K562 (cell line): ENCODE measurements at regions not wholly inside any gene's neighbourhood (a gene's known extent, or its start where the extent isn't known, plus 50 kb on each side); places are given as distances from the start of the nearest gene placed in this dataset.

Experiments used
- BHLHE40 ChIP-seq: IDR thresholded peaks from 2 replicates; pipeline ENCODE4 v1.6.1; 2011; ENCODE audit warnings: low read length, improper control_type of control experiment
- ELF4 ChIP-seq: fragments of 450-650 bp; formaldehyde crosslinking; IDR thresholded peaks from 2 replicates; pipeline ENCODE4 v1.4.0; 2022; ENCODE audit warnings: missing genetic modification characterization
- NFIC ChIP-seq: fragments of 450-650 bp; IDR thresholded peaks from 2 replicates; pipeline ENCODE4 v1.6.1; 2017; ENCODE audit warnings: mild to moderate bottlenecking, inconsistent platforms
- SP1 ChIP-seq: sonication (generic); formaldehyde crosslinking; IDR thresholded peaks from 2 replicates; pipeline ENCODE4 v1.8.1; 2022; ENCODE audit warnings: mild to moderate bottlenecking, missing genetic modification reagents
- SP2 ChIP-seq: IDR thresholded peaks from 2 replicates; pipeline ENCODE4 v1.6.1; 2011; ENCODE audit warnings: mild to moderate bottlenecking, low read depth, low read length, moderate library complexity; ENCODE audit not compliant: poor library complexity, severe bottlenecking; ENCODE audit errors: extremely low read depth
- TARDBP ChIP-seq: fragments of 450-650 bp; IDR thresholded peaks from 2 replicates; pipeline ENCODE4 v1.6.1; 2016
- YY1 ChIP-seq, 3 experiments: IDR thresholded peaks; 2 replicates each; pipeline ENCODE4 v1.6.1; 2011; ENCODE audit warnings: low read length in 2 of 3, mild to moderate bottlenecking in 2 of 3, moderate library complexity in 2 of 3, borderline replicate concordance in 1 of 3, control low read depth in 1 of 3, low read depth in 1 of 3; ENCODE audit not compliant: insufficient read depth in 3 of 3, insufficient replicate concordance in 2 of 3, control insufficient read depth in 1 of 3, insufficient read length in 1 of 3; ENCODE audit errors: extremely low read depth in 1 of 3
- TF ChIP-seq, protein P1 (sequence below): sonication (generic); formaldehyde crosslinking; IDR thresholded peaks from 2 replicates; pipeline ENCODE4 v1.8.1; 2022; ENCODE audit warnings: missing genetic modification reagents
- TF ChIP-seq, protein P2 (sequence below), 3 experiments: IDR thresholded peaks in 2 of 3; conservative IDR thresholded peaks in 1 of 3; 2 replicates each; pipeline ENCODE4 v1.5.1; 2011 to 2012; ENCODE audit warnings: low read length in 3 of 3, mild to moderate bottlenecking in 3 of 3, control low read depth in 2 of 3, improper control_type of control experiment in 1 of 3, inconsistent platforms in 1 of 3, low read depth in 1 of 3, mixed read lengths in 1 of 3, moderate library complexity in 1 of 3; ENCODE audit not compliant: insufficient read depth in 2 of 3
- TF ChIP-seq, protein P3 (sequence below), 2 experiments: fragments of 450-650 bp in 1 of 2; sonication (generic) in 1 of 2; formaldehyde crosslinking; conservative IDR thresholded peaks; 2 replicates each; pipeline versions ENCODE4 v1.4.0 to v1.8.1; 2020 to 2022; ENCODE audit warnings: mild to moderate bottlenecking in 1 of 2, missing genetic modification reagents in 1 of 2
- TF ChIP-seq, protein P4 (sequence below): sonication (generic); formaldehyde crosslinking; IDR thresholded peaks from 2 replicates; pipeline ENCODE4 v1.8.1; 2023; ENCODE audit warnings: mild to moderate bottlenecking, missing genetic modification reagents

DNA sequence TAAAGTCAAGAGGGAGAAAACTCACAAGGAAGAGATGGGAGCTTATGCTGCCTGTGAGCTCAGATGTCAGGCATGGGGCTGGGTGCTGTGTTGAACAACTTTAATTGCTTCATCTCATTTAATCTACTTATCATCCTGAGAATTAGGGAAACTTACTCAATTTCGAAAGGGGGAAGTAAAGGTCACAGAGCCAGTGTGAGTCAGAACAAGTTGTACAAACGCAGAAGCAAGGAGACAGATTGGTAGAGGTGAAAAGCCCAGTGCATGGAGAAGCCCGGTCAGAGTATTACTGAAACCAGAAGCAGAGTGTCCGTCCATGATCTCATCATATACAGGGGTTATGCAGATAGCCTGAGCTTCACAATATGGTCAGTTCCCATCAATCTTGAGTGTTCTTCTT is 281.1 kb upstream of the POU3F3 start:
- TF ChIP-seq, protein P1, sequence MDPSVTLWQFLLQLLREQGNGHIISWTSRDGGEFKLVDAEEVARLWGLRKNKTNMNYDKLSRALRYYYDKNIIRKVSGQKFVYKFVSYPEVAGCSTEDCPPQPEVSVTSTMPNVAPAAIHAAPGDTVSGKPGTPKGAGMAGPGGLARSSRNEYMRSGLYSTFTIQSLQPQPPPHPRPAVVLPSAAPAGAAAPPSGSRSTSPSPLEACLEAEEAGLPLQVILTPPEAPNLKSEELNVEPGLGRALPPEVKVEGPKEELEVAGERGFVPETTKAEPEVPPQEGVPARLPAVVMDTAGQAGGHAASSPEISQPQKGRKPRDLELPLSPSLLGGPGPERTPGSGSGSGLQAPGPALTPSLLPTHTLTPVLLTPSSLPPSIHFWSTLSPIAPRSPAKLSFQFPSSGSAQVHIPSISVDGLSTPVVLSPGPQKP (CRISPR knock-in tag): no peak
- TF ChIP-seq TARDBP (no peak), NFIC (no peak), ELF4 (CRISPR knock-in tag) (no peak), BHLHE40 (no peak), SP1 (no peak), YY1 (IDR thresholded peaks at IDR 0.05; ENCODE audit: borderline replicate concordance in 1 of 3, control insufficient read depth in 1 of 3, extremely low read depth in 1 of 3, insufficient read depth in 3 of 3, insufficient read length in 1 of 3, insufficient replicate concordance in 2 of 3, low read depth in 1 of 3, low read length in 2 of 3) (no peak), SP2 (no peak)
- TF ChIP-seq, protein P2, sequence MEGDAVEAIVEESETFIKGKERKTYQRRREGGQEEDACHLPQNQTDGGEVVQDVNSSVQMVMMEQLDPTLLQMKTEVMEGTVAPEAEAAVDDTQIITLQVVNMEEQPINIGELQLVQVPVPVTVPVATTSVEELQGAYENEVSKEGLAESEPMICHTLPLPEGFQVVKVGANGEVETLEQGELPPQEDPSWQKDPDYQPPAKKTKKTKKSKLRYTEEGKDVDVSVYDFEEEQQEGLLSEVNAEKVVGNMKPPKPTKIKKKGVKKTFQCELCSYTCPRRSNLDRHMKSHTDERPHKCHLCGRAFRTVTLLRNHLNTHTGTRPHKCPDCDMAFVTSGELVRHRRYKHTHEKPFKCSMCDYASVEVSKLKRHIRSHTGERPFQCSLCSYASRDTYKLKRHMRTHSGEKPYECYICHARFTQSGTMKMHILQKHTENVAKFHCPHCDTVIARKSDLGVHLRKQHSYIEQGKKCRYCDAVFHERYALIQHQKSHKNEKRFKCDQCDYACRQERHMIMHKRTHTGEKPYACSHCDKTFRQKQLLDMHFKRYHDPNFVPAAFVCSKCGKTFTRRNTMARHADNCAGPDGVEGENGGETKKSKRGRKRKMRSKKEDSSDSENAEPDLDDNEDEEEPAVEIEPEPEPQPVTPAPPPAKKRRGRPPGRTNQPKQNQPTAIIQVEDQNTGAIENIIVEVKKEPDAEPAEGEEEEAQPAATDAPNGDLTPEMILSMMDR (IDR thresholded peaks at IDR 0.05 in 2 of 3, conservative IDR thresholded peaks at IDR 0.05 in 1 of 3; ENCODE audit: insufficient read depth in 2 of 3, low read depth in 1 of 3, low read length in 3 of 3): no peak
- TF ChIP-seq, protein P3, sequence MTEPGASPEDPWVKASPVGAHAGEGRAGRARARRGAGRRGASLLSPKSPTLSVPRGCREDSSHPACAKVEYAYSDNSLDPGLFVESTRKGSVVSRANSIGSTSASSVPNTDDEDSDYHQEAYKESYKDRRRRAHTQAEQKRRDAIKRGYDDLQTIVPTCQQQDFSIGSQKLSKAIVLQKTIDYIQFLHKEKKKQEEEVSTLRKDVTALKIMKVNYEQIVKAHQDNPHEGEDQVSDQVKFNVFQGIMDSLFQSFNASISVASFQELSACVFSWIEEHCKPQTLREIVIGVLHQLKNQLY (CRISPR knock-in tag; conservative IDR thresholded peaks at IDR 0.05): no peak
- TF ChIP-seq, protein P4, sequence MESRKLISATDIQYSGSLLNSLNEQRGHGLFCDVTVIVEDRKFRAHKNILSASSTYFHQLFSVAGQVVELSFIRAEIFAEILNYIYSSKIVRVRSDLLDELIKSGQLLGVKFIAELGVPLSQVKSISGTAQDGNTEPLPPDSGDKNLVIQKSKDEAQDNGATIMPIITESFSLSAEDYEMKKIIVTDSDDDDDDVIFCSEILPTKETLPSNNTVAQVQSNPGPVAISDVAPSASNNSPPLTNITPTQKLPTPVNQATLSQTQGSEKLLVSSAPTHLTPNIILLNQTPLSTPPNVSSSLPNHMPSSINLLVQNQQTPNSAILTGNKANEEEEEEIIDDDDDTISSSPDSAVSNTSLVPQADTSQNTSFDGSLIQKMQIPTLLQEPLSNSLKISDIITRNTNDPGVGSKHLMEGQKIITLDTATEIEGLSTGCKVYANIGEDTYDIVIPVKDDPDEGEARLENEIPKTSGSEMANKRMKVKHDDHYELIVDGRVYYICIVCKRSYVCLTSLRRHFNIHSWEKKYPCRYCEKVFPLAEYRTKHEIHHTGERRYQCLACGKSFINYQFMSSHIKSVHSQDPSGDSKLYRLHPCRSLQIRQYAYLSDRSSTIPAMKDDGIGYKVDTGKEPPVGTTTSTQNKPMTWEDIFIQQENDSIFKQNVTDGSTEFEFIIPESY (CRISPR knock-in tag): no peak
